Liver (tissue), 8 donors: ENCODE measurements at regions not wholly inside any gene's neighbourhood (a gene's known extent, or its start where the extent isn't known, plus 50 kb on each side); places are given as distances from the start of the nearest gene placed in this dataset.

Source experiments
- DNase-seq: peaks from one replicate; pipeline ENCODE4 v3.0.0-alpha.2; 2017; ENCODE audit warnings: low spot score
- H3K27ac ChIP-seq, 2 donors: one replicate each; pipeline ENCODE4 v1.7.0; 2013; ENCODE audit warnings: inconsistent platforms in 2 of 2, low read length in 2 of 2, control low read depth in 1 of 2, low read depth in 1 of 2, mild to moderate bottlenecking in 1 of 2
- H3K27me3 ChIP-seq, 4 donors: one replicate each; pipeline versions ENCODE4 v1.6.1 to v1.7.0; 2013; ENCODE audit warnings: low read length in 3 of 4, inconsistent platforms in 1 of 4, mild to moderate bottlenecking in 1 of 4, moderate library complexity in 1 of 4; ENCODE audit not compliant: control insufficient read depth in 4 of 4, insufficient read depth in 4 of 4
- H3K36me3 ChIP-seq, 4 donors: one replicate each; pipeline versions ENCODE4 v1.6.1 to v1.7.0; 2013; ENCODE audit warnings: low read length in 3 of 4, mild to moderate bottlenecking in 3 of 4, low read depth in 1 of 4, moderate library complexity in 1 of 4; ENCODE audit not compliant: control insufficient read depth in 4 of 4, insufficient read depth in 3 of 4
- H3K4me1 ChIP-seq, 4 donors: one replicate each; pipeline versions ENCODE4 v1.6.1 to v1.7.0; 2013; ENCODE audit warnings: low read length in 3 of 4, mild to moderate bottlenecking in 3 of 4, moderate library complexity in 1 of 4; ENCODE audit not compliant: control insufficient read depth in 4 of 4, insufficient read depth in 4 of 4
- H3K4me3 ChIP-seq, 3 donors: one replicate each; pipeline versions ENCODE4 v1.6.1 to v1.7.0; 2013; ENCODE audit warnings: low read length in 3 of 3, control low read depth in 1 of 3, low read depth in 1 of 3, mild to moderate bottlenecking in 1 of 3
- H3K9ac ChIP-seq, 2 donors: one replicate each; pipeline ENCODE4 v1.7.0; 2013; ENCODE audit warnings: low read length in 2 of 2, mild to moderate bottlenecking in 2 of 2, moderate library complexity in 2 of 2, control low read depth in 1 of 2, low read depth in 1 of 2
- H3K9me3 ChIP-seq, 4 donors: one replicate each; pipeline versions ENCODE4 v1.6.1 to v1.7.0; 2013; ENCODE audit warnings: low read length in 3 of 4; ENCODE audit not compliant: control insufficient read depth in 4 of 4
- ATF3 ChIP-seq: IDR thresholded peaks from 2 replicates; pipeline ENCODE4 v1.6.1; 2016; ENCODE audit warnings: antibody characterized with exemption
- CTCF ChIP-seq: fragments of 150-350 bp; IDR thresholded peaks from 2 replicates; pipeline ENCODE4 v1.5.1; 2017; ENCODE audit warnings: improper control_type of control experiment, low read depth, low read length; ENCODE audit not compliant: missing input control
- EGR1 ChIP-seq, 2 donors: IDR thresholded peaks; 2 replicates each; pipeline ENCODE4 v1.6.1; 2016 to 2018; ENCODE audit warnings: antibody characterized with exemption in 2 of 2, low read depth in 2 of 2
- FOXA1 ChIP-seq: IDR thresholded peaks from 2 replicates; pipeline ENCODE4 v1.6.1; 2016; ENCODE audit warnings: antibody characterized with exemption
- FOXA2 ChIP-seq: IDR thresholded peaks from 2 replicates; pipeline ENCODE4 v1.6.1; 2016; ENCODE audit warnings: antibody characterized with exemption
- GABPA ChIP-seq, 2 donors: IDR thresholded peaks in 1 of 2; conservative IDR thresholded peaks in 1 of 2; 2 replicates each; pipeline ENCODE4 v1.6.1; 2016; ENCODE audit warnings: antibody characterized with exemption in 2 of 2, mild to moderate bottlenecking in 1 of 2, moderate library complexity in 1 of 2
- HNF4A ChIP-seq, 2 donors: conservative IDR thresholded peaks; 2 replicates each; pipeline ENCODE4 v1.6.1; 2016; ENCODE audit warnings: antibody characterized with exemption in 2 of 2, mild to moderate bottlenecking in 2 of 2
- JUND ChIP-seq, 2 donors: IDR thresholded peaks; 2 replicates each; pipeline ENCODE4 v1.6.1; 2016; ENCODE audit warnings: antibody characterized with exemption in 2 of 2
- MAX ChIP-seq: IDR thresholded peaks from 2 replicates; pipeline ENCODE4 v1.6.1; 2016; ENCODE audit warnings: antibody characterized with exemption
- NR2F2 ChIP-seq: IDR thresholded peaks from 2 replicates; pipeline ENCODE4 v1.6.1; 2016; ENCODE audit warnings: antibody characterized with exemption
- RAD21 ChIP-seq, 2 donors: IDR thresholded peaks; 2 replicates each; pipeline ENCODE4 v1.6.1; 2016; ENCODE audit warnings: antibody characterized with exemption in 2 of 2, mild to moderate bottlenecking in 2 of 2
- REST ChIP-seq: IDR thresholded peaks from 2 replicates; pipeline ENCODE4 v1.6.1; 2016; ENCODE audit warnings: antibody characterized with exemption, mild to moderate bottlenecking
- RXRA ChIP-seq, 2 donors: IDR thresholded peaks; 2 replicates each; pipeline ENCODE4 v1.6.1; 2017 to 2018; ENCODE audit warnings: antibody characterized with exemption in 2 of 2, mild to moderate bottlenecking in 1 of 2
- SP1 ChIP-seq: IDR thresholded peaks from 2 replicates; pipeline ENCODE4 v1.6.1; 2018; ENCODE audit warnings: antibody characterized with exemption, mild to moderate bottlenecking
- TAF1 ChIP-seq: conservative IDR thresholded peaks from 2 replicates; pipeline ENCODE4 v1.6.1; 2016; ENCODE audit warnings: antibody characterized with exemption, mild to moderate bottlenecking
- YY1 ChIP-seq: IDR thresholded peaks from 2 replicates; pipeline ENCODE4 v1.6.1; 2016; ENCODE audit warnings: antibody characterized with exemption, mild to moderate bottlenecking
- ZBTB33 ChIP-seq: IDR thresholded peaks from 2 replicates; pipeline ENCODE4 v1.6.1; 2016; ENCODE audit warnings: antibody characterized with exemption
- WGBS: extraction: QIAGEN DNeasy Blood & Tissue Kit; methylation state at CpG from one replicate; pipeline ENCODE4 v1.1.7; 2013; 5-methylcytosine and 5-hydroxymethylcytosine counted together
- donor health status: healthy.
- donor health status: healthy.
- donor health status: healthy.
- donor health status: healthy.
- donor health status: healthy.

GRCh38 chr1:56327195-56327594, 252.2 kb downstream of the PLPP3 start:
- no peak for DNase-seq
- no peak for TF ChIP-seq ATF3
- no peak for TF ChIP-seq MAX
- TF ChIP-seq CTCF: no peak
- WGBS: 97% methylated on average over 1 of the region's 1 CpG

GRCh38 chr1:56326056-56326455, 253.3 kb downstream of the PLPP3 start:
- H3K27ac ChIP-seq: no peak overlapping the region
- H3K9ac ChIP-seq: no peak overlapping the region
- 79% methylated on average over 3 of the region's 3 CpGs for WGBS
- H3K4me3 ChIP-seq: no peak overlapping the region
- peaks cover 6 to 19% (median 14%) of the 10 kb centered on the region in 4 donors for H3K4me1 ChIP-seq
- TF ChIP-seq REST: no peak
- TF ChIP-seq RXRA (IDR thresholded peaks at IDR 0.05): no peak
- TF ChIP-seq JUND (IDR thresholded peaks at IDR 0.05): no peak
- no peak for TF ChIP-seq HNF4A (conservative IDR thresholded peaks at IDR 0.05)
- TF ChIP-seq CTCF: no peak
- no peak for TF ChIP-seq GABPA (IDR thresholded peaks at IDR 0.05 in 1 of 2, conservative IDR thresholded peaks at IDR 0.05 in 1 of 2)
- no peak for TF ChIP-seq RAD21 (IDR thresholded peaks at IDR 0.05)
- TF ChIP-seq SP1: no peak
- TF ChIP-seq ATF3: no peak
- TF ChIP-seq FOXA1: no peak
- TF ChIP-seq NR2F2: no peak
- no peak for TF ChIP-seq ZBTB33
- TF ChIP-seq TAF1: no peak
- no peak for TF ChIP-seq YY1
- no peak for TF ChIP-seq MAX
- no peak for TF ChIP-seq EGR1 (IDR thresholded peaks at IDR 0.05; ENCODE audit: low read depth in 2 of 2)
- no peak for TF ChIP-seq FOXA2
- H3K27me3 ChIP-seq: no peaks in the 10 kb centered on the region
- no peak for DNase-seq
- H3K36me3 ChIP-seq: no peaks in the 10 kb centered on the region
- no peaks in the 10 kb centered on the region for H3K9me3 ChIP-seq

More at GRCh38 chr1:56327195-56327594, 252.2 kb downstream of the PLPP3 start:
- no peak overlapping the region for H3K4me3 ChIP-seq
- no peaks in the 10 kb centered on the region for H3K36me3 ChIP-seq
- H3K27me3 ChIP-seq: no peaks in the 10 kb centered on the region
- H3K9me3 ChIP-seq: no peaks in the 10 kb centered on the region
- H3K27ac ChIP-seq: no peak overlapping the region
- H3K4me1 ChIP-seq: peaks cover 11 to 31% (median 24%) of the 10 kb centered on the region in 4 donors
- no peak overlapping the region for H3K9ac ChIP-seq
